Caco-2 (cell line): ENCODE measurements at regions not wholly inside any gene's neighbourhood (a gene's known extent, or its start where the extent isn't known, plus 50 kb on each side); places are given as distances from the start of the nearest gene placed in this dataset.

ENCODE experiments used
- BruUV-seq: library from RNA; stranded (reverse); fragments of 400-500 nt; replicated peaks from 2 replicates; lab custom pipeline; 2021; lab: Mats Ljungman, UMichigan
- CTCF ChIA-PET: fragments of 300-600 bp; sonication (Branson Sonifier 250); formaldehyde crosslinking; loops from one replicate; lab custom pipeline; 2022; ENCODE audit warnings: antibody characterized with exemption; lab: Charles Lee
- POLR2A ChIA-PET: fragments of 300-600 bp; sonication (Branson Sonifier 250); formaldehyde crosslinking; loops from one replicate; lab custom pipeline; 2022; ENCODE audit warnings: antibody characterized with exemption; lab: Charles Lee
- DNase-seq, 2 experiments: peaks; one replicate each; pipeline versions ENCODE4 v3.0.0 to v3.0.0-alpha.2; 2020 to 2022
- H3K27me3 ChIP-seq: replicated peaks from 2 replicates; pipeline ENCODE4 v1.6.0; 2011; ENCODE audit warnings: low read length; ENCODE audit not compliant: control insufficient read depth, insufficient read depth
- H3K36me3 ChIP-seq: 2 replicates; pipeline ENCODE4 v1.5.1; 2011; ENCODE audit warnings: low read length; ENCODE audit not compliant: control insufficient read depth, insufficient read depth
- H3K4me1 ChIP-seq: fragments of 250-450 bp; sonication (Bioruptor Pico); 2 replicates; pipeline ENCODE4 v1.5.1; 2020; ENCODE audit warnings: mild to moderate bottlenecking
- H3K4me3 ChIP-seq: 2 replicates; pipeline ENCODE4 v1.5.1; 2011; ENCODE audit warnings: low read depth, mild to moderate bottlenecking, control low read depth, low read length
- H3K9me3 ChIP-seq: fragments of 250-450 bp; sonication (Bioruptor Pico); 2 replicates; pipeline ENCODE4 v1.5.1; 2020; ENCODE audit warnings: mild to moderate bottlenecking, moderate library complexity
- H3K27ac Mint-ChIP-seq: one replicate; pipeline ENCODE4 v1.8.0; 2022; ENCODE audit warnings: mixed read lengths; ENCODE audit not compliant: unreplicated experiment
- H3K27me3 Mint-ChIP-seq: one replicate; pipeline ENCODE4 v1.8.0; 2022; ENCODE audit warnings: mixed read lengths; ENCODE audit not compliant: insufficient read depth, unreplicated experiment
- H3K36me3 Mint-ChIP-seq: one replicate; pipeline ENCODE4 v1.8.0; 2022; ENCODE audit warnings: mild to moderate bottlenecking, mixed read lengths; ENCODE audit not compliant: insufficient read depth, unreplicated experiment
- H3K4me1 Mint-ChIP-seq: one replicate; pipeline ENCODE4 v1.8.0; 2022; ENCODE audit warnings: low read depth, mixed read lengths; ENCODE audit not compliant: unreplicated experiment
- H3K4me3 Mint-ChIP-seq: one replicate; pipeline ENCODE4 v1.8.0; 2022; ENCODE audit warnings: mild to moderate bottlenecking, moderate library complexity, mixed read lengths; ENCODE audit not compliant: unreplicated experiment
- H3K9me3 Mint-ChIP-seq: one replicate; pipeline ENCODE4 v1.8.0; 2022; ENCODE audit warnings: mixed read lengths; ENCODE audit not compliant: unreplicated experiment
- CTCF ChIP-seq, 2 experiments: fragments of 200-600 bp in 1 of 2; IDR thresholded peaks; 1 replicate in 1 of 2; 2 replicates in 1 of 2; pipeline versions ENCODE4 v1.5.1 to v1.8.0; 2011 to 2022; ENCODE audit warnings: antibody characterized with exemption in 1 of 2, control low read depth in 1 of 2, inconsistent platforms in 1 of 2, low read depth in 1 of 2, low read length in 1 of 2, mild to moderate bottlenecking in 1 of 2, moderate library complexity in 1 of 2; ENCODE audit not compliant: insufficient read depth in 1 of 2, severe bottlenecking in 1 of 2, unreplicated experiment in 1 of 2
- intact Hi-C: fragments of 100-400 bp; cut with micrococcal nuclease; formaldehyde crosslinking; loops from one replicate; pipeline ENCODE4 v1.10.0; 2022; ENCODE audit not compliant: unreplicated experiment

- H3K4me3 ChIP-seq: no peak overlapping the region
- Mint-ChIP-seq H3K27ac (no peak overlapping the region), H3K36me3 (no peaks in the 10 kb centered on the region), H3K27me3 (peaks cover 14% of the 10 kb centered on the region), H3K9me3 (no peaks in the 10 kb centered on the region), H3K4me1 (no peaks in the 10 kb centered on the region), H3K4me3 (no peak overlapping the region)
- no peak for TF ChIP-seq CTCF (IDR thresholded peaks at IDR 0.05; ENCODE audit: insufficient read depth in 1 of 2, low read depth in 1 of 2, low read length in 1 of 2, severe bottlenecking in 1 of 2, unreplicated experiment in 1 of 2)
- POLR2A ChIA-PET: no interaction called here
- H3K36me3 ChIP-seq: no peaks in the 10 kb centered on the region
- CTCF ChIA-PET: no interaction called here
- no TSS peak for BruUV-seq
- no peaks in the 10 kb centered on the region for H3K27me3 ChIP-seq
- DNase-seq: no peak
- intact Hi-C loops: no loop called here
- H3K4me1 ChIP-seq: peaks cover 3% of the 10 kb centered on the region
- H3K9me3 ChIP-seq: no peaks in the 10 kb centered on the region
These were observed 340.3 kb upstream of the WWC1 start for GRCh38 chr5:167951116-167951515.

GRCh38 chr5:167952278-167952995 lies 339.0 kb upstream of the WWC1 start:
- H3K4me3 Mint-ChIP-seq: peak overlapping the region; percentile 51
- no TSS peak for BruUV-seq

GRCh38 chr5:167953151-167953798 lies 338.2 kb upstream of the WWC1 start:
- no peak overlapping the region for H3K4me3 ChIP-seq
- no peaks in the 10 kb centered on the region for H3K27me3 ChIP-seq
- Mint-ChIP-seq H3K27ac (no peak overlapping the region), H3K36me3 (no peaks in the 10 kb centered on the region), H3K27me3 (peaks cover 17% of the 10 kb centered on the region), H3K4me3 (peak overlapping the region; percentile 45), H3K9me3 (peaks cover 15% of the 10 kb centered on the region), H3K4me1 (no peaks in the 10 kb centered on the region)
- H3K36me3 ChIP-seq: no peaks in the 10 kb centered on the region
- DNase-seq: peak in 1 of 2 experiments; percentile 8
- POLR2A ChIA-PET: no interaction called here
- H3K9me3 ChIP-seq: peaks cover 5% of the 10 kb centered on the region; the same call in 1 of the 2 replicates
- H3K4me1 ChIP-seq: no peaks in the 10 kb centered on the region; the same call in 1 of the 2 replicates
- intact Hi-C loops: no loop called here
- TF ChIP-seq CTCF (IDR thresholded peaks at IDR 0.05; ENCODE audit: insufficient read depth in 1 of 2, low read depth in 1 of 2, low read length in 1 of 2, severe bottlenecking in 1 of 2, unreplicated experiment in 1 of 2): no peak
- CTCF ChIA-PET: no interaction called here
- BruUV-seq: no TSS peak

More at GRCh38 chr5:167952278-167952995, 339.0 kb upstream of the WWC1 start:
- intact Hi-C loops: no loop called here
- Histone ChIP-seq H3K27me3 (no peaks in the 10 kb centered on the region), H3K4me3 (no peak overlapping the region), H3K4me1 (no peaks in the 10 kb centered on the region; the same call in 1 of the 2 replicates), H3K9me3 (peaks cover 1% of the 10 kb centered on the region; the same call in 1 of the 2 replicates), H3K36me3 (no peaks in the 10 kb centered on the region)
- TF ChIP-seq CTCF (IDR thresholded peaks at IDR 0.05; ENCODE audit: insufficient read depth in 1 of 2, low read depth in 1 of 2, low read length in 1 of 2, severe bottlenecking in 1 of 2, unreplicated experiment in 1 of 2): no peak
- H3K27ac Mint-ChIP-seq: no peak overlapping the region
- POLR2A ChIA-PET: no interaction called here
- H3K27me3 Mint-ChIP-seq: peaks cover 18% of the 10 kb centered on the region
- H3K9me3 Mint-ChIP-seq: peaks cover 8% of the 10 kb centered on the region
- no peaks in the 10 kb centered on the region for H3K36me3 Mint-ChIP-seq
- CTCF ChIA-PET: no interaction called here
- no peak for DNase-seq
- no peaks in the 10 kb centered on the region for H3K4me1 Mint-ChIP-seq
